ENCODE measurements at regions not wholly inside any gene's neighbourhood (a gene's known extent, or its start where the extent isn't known, plus 50 kb on each side); places are given as distances from the start of the nearest gene placed in this dataset.

GRCh38 chr12:114789276-114789675, 105.3 kb upstream of the TBX3 start:
- BruUV-seq (replicated peaks) = no TSS peak
- Histone ChIP-seq H3K9ac (replicated peaks; ENCODE audit: extremely low read depth, insufficient read depth, low read length) (no peak overlapping the region), H3K4me2 (ENCODE audit: insufficient read depth, low read length) (no peak overlapping the region), H3K79me2 (ENCODE audit: control insufficient read depth, insufficient read depth, low read length) (no peaks in the 10 kb centered on the region), H4K20me1 (replicated peaks; ENCODE audit: control insufficient read depth, extremely low read depth, insufficient read depth, low read length) (no peaks in the 10 kb centered on the region), H3K27ac (ENCODE audit: insufficient read depth, low read depth, low read length) (no peak overlapping the region), H3K4me1 (ENCODE audit: control insufficient read depth, extremely low read depth, insufficient read depth, low read length) (no peaks in the 10 kb centered on the region), H2AFZ (ENCODE audit: low read depth, low read length) (no peak overlapping the region), H3K9me3 (replicated peaks; ENCODE audit: control insufficient read depth, insufficient read depth, low read length) (no peaks in the 10 kb centered on the region), H3K36me3 (ENCODE audit: control insufficient read depth in 2 of 2, extremely low read depth in 1 of 2, insufficient read depth in 2 of 2, low read length in 2 of 2) (no peaks in the 10 kb centered on the region), H3K9me1 (replicated peaks; ENCODE audit: control insufficient read depth, extremely low read depth, insufficient read depth, low read length) (no peaks in the 10 kb centered on the region), H3K27me3 (ENCODE audit: control insufficient read depth in 2 of 2, insufficient read depth in 2 of 2, low read length in 2 of 2) (no peaks in the 10 kb centered on the region), H3K4me3 (replicated peaks in 1 of 3; ENCODE audit: insufficient read depth in 1 of 3, low read depth in 1 of 3, low read length in 3 of 3) (no peak overlapping the region)
- TF ChIP-seq EZH2 (IDR thresholded peaks at IDR 0.05; ENCODE audit: borderline replicate concordance, low read depth, low read length, severe bottlenecking) (no peak), JUN (IDR thresholded peaks at IDR 0.05; ENCODE audit: borderline replicate concordance, insufficient read depth, insufficient read length, low read depth) (no peak), MYC (IDR thresholded peaks at IDR 0.05; ENCODE audit: low read depth, low read length) (no peak), CTCF (IDR thresholded peaks at IDR 0.05; ENCODE audit: extremely low read depth in 1 of 2, insufficient read depth in 1 of 2, low read depth in 1 of 2, low read length in 2 of 2) (no peak), POLR2A (IDR thresholded peaks at IDR 0.05; ENCODE audit: low read depth, low read length) (no peak), FOS (IDR thresholded peaks at IDR 0.05; ENCODE audit: borderline replicate concordance, insufficient read depth, low read length) (no peak), MAX (IDR thresholded peaks at IDR 0.05; ENCODE audit: insufficient read depth, insufficient read length) (no peak), GATA2 (IDR thresholded peaks at IDR 0.05; ENCODE audit: insufficient read depth, insufficient read length, low read depth, low read length) (no peak), POLR2AphosphoS5 (IDR thresholded peaks at IDR 0.05; ENCODE audit: insufficient read depth, low read depth, low read length) (no peak)
- DNase-seq (ENCODE audit: low read depth, low spot score) (no peak), FAIRE-seq (no peak)
- dilution Hi-C loops (cut with MboI; ENCODE audit: extremely low pct_ligation_motif_present, low sequenced_read_pairs) = no loop called here
- ChIA-PET POLR2A (no interaction called here), CTCF (no interaction called here)
- intact Hi-C loops (cut with micrococcal nuclease) = no loop called here

Data from endothelial cell of umbilical vein (primary cell).